RKO (cell line): ENCODE measurements at regions not wholly inside any gene's neighbourhood (a gene's known extent, or its start where the extent isn't known, plus 50 kb on each side); places are given as distances from the start of the nearest gene placed in this dataset.
"Not testable (repeated sequence)": the region's sequence is repeated elsewhere in the genome, so short reads cannot be mapped to it uniquely, and the experiment has no call there.

ENCODE experiments used
- DNase-seq: peaks from one replicate; pipeline ENCODE4 v3.0.0-alpha.2; 2016; ENCODE audit warnings: low spot score

- DNase-seq = no peak
These were observed 1043.3 kb upstream of the CDH6 start for GRCh38 chr5:30150231-30150630.

DNA sequence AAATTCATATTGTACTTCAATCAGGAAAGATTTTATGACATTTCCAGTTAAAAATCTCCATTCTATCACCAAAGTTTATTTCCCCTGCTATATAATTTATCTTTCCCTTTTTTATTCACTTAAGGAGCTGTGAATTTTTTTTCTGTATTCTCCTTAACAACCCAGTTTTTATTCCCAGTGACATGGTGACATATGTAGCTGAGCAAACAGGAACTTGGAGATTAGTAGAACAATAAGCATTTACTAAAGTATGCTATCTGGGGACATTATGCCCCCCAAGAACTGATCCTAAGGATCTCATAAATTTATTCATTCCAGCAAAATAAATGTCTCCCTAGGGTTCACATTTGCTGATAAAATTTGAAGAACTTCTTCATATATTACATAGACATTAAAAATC lies 1044.0 kb upstream of the CDH6 start:
- no peak for DNase-seq

DNA sequence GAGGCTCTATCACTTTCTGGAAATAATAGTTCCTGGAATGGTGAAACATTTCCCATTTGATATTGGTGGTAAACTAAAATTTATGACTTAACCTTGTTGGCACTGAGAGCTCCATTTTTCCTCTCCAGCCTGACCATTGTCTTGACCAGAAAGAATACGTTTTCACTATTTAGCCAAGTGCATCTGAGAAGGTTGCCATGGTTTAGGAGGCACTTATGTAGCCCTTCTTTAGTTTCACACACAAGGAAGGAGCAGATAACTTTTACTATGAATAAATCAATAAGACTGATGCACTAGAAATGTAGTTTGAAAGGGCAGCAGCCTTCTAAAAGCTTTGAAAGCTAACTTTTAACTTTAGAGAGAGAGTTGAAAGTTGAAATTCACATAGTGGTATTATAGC lies 1045.5 kb upstream of the CDH6 start:
- no peak for DNase-seq

DNA sequence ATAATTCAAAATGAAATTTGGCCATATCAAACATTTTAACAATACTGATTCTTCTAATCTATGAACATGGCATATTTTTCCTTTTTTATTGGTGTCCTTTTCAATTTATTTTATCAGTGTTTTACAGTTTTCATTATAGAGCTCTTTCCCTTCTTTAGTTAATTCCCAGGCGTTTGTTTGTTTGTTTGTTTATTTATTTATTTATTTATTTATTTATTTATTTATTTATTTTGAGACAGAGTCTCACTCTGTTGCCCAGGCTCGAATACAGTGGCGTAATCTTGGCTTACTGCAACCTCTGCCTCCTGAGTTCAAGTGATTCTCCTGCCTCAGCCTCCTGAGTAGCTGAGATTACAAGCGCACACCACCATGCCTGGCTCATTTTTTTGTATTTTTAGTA lies 1049.4 kb upstream of the CDH6 start:
- not testable (repeated sequence) for DNase-seq

DNA sequence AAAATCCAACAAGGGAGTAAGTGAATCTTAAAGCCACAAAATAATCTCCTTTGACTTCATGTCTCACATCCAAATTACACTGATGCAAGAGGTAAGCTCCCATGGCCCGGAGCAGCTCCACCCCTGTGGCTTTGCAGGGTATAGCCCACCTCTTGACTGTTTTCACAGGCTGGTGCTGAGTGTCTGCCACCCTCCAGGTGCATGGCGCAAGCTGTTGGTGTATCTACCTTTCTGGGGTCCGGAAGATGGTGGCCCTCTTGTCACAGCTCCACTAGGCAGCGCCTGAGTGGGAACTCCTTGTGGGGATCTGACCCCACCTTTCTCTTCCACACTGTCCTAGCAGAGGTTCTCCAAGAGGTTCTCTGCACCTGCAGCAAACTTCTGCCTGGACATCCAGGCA lies 1051.1 kb upstream of the CDH6 start:
- no peak for DNase-seq

- no peak for DNase-seq
These were observed 1072.4 kb upstream of the CDH6 start for GRCh38 chr5:30121043-30121442.

DNA sequence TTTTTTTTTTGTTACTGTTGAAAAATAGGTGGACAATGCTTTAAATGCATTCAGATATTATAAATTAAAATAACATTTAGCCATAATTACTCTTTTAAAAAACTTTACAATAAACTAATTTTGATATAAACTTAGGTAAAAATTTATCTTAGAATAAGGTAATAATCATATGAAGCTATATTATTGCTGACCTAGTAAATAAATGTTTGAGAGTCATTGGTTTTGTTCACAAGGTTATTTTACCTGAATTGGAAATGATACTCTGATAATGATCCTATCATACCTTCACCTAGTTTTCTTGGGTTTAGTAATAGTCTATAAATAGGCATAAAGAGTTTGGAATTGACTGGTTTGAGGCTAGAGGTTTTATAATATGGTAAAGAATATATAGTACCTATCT lies 1076.4 kb upstream of the CDH6 start:
- no peak for DNase-seq

DNA sequence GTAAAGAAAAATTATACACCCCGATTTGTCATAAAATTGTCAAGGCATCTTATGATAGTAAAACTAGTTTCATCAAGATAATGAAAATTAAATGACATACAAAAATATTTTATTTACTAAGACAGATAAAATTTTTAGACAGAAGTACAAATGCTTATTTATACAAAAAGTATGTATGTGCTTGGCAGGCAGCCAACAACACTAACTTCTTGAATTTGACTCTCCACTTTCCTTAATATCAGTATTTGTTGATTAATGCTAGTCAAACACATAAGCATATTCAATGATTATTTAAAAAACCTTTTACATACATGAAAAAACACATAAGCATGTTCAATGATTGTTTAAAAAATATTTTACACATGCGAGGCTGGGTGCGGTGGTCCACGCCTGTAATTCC lies 1079.9 kb upstream of the CDH6 start:
- no peak for DNase-seq

- no peak for DNase-seq
These were observed 1080.6 kb upstream of the CDH6 start for GRCh38 chr5:30112867-30113266.

- DNase-seq = no peak
These were observed 1085.4 kb upstream of the CDH6 start for GRCh38 chr5:30108051-30108450.

GRCh38 chr5:30106596-30106995 lies 1086.9 kb upstream of the CDH6 start:
- no peak for DNase-seq

- no peak for DNase-seq
These were observed 1088.5 kb upstream of the CDH6 start for GRCh38 chr5:30104872-30105596.

GRCh38 chr5:30103452-30104202 lies 1089.9 kb upstream of the CDH6 start:
- DNase-seq = no peak

GRCh38 chr5:30103052-30103451 lies 1090.4 kb upstream of the CDH6 start:
- DNase-seq = peak; percentile 18

DNA sequence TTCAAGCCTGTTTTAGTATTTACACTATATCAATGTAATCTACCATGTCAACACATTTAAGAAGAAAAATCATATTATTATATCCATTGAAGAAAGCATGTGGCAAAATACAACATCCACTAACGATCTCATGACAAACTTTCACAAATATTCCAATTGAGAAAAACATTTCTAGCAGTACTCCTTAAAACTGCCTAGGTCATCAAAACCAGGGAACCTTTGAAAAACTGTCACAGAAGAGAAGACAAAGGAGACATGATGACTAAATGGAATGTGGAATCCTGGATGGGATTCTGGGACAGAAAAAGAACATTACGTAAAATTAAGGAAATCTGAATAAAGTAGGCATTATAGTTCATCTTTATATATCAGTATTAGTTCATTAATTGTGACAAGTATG lies 1091.3 kb upstream of the CDH6 start:
- DNase-seq = no peak

DNA sequence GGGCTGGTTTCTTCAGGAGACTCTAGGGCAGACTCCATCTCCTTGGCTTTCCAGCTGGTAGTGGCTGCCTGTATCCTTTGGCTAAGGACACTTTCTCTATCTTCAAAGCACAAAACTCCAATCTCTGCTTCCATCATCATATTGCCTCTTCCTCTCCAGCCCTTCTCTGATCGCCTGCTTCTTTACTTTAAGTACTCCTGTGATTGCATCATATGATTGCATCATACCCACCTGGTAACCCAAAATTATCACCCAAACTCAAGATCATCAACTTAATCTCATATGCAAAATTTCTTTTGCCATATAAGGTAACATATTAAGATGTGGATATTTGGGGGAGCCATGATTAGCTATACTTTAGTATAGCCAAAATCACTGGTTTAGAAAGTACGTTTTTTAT lies 1092.6 kb upstream of the CDH6 start:
- no peak for DNase-seq

GRCh38 chr5:30100148-30100713 lies 1093.3 kb upstream of the CDH6 start:
- no peak for DNase-seq

- no peak for DNase-seq
These were observed 1093.9 kb upstream of the CDH6 start for GRCh38 chr5:30099634-30100033.

GRCh38 chr5:30098940-30099339 lies 1094.5 kb upstream of the CDH6 start:
- no peak for DNase-seq

- DNase-seq = no peak
These were observed 1100.9 kb upstream of the CDH6 start for GRCh38 chr5:30092548-30092947.

DNA sequence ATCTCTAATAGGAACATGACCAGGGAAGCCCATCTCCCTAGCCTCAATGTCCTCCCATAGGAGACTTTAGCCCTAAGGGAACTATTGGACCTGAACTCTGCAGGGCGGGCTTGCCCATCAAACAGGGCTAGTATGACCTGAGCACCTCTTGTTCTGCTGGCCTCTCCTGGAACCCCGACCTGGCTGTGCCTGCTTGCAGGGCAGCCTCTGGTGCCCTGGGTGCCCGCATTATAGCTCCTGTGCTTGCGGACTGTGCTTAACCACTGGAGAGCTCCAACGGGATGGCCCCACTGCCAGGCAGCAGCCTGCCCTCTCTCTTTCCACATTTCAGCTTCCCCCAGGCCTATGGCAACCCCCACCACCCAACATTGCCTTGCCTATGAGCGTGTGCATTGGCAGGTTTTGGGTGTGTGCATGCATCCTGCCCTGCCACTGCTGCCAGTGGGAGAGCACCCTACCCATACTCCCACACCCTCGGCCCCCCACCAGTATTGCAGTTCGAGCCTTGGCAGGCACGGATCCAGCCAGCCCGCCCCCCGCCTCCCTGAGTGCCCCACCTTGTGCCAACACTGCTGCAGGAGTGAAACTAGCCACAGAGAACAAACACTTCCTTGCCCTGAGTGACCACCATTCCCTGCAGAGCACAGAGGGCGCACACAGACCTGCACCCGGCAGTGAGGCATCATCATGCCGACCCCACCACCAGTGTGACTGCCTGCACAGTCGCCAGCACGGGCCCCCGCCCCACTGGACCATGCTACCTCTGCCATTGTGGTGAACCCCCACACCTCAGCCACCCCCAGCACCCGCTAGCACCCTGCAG lies 1123.8 kb upstream of the CDH6 start:
- no peak for DNase-seq

GRCh38 chr5:30063503-30063902 lies 1130.0 kb upstream of the CDH6 start:
- DNase-seq = no peak

DNA sequence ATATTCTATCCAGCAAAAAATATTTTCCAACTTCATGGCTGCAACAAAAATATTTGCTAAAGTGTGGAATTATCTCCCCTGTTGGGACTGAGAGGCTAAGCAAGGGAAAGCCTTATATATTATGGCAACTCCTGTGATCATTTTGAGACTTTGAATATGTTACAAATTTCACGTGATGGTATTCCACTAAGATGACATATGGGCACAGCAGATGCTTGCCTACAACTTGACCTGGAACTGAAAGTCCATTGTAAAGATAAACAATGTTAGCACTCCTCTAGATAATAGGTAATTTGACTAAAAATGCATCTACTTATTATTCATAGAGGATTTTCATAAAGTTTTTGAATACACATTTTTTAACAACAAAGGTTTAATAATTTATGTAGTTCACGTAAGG lies 1141.5 kb upstream of the CDH6 start:
- no peak for DNase-seq
